ENCODE measurements at regions not wholly inside any gene's neighbourhood (a gene's known extent, or its start where the extent isn't known, plus 50 kb on each side); places are given as distances from the start of the nearest gene placed in this dataset.

DNA sequence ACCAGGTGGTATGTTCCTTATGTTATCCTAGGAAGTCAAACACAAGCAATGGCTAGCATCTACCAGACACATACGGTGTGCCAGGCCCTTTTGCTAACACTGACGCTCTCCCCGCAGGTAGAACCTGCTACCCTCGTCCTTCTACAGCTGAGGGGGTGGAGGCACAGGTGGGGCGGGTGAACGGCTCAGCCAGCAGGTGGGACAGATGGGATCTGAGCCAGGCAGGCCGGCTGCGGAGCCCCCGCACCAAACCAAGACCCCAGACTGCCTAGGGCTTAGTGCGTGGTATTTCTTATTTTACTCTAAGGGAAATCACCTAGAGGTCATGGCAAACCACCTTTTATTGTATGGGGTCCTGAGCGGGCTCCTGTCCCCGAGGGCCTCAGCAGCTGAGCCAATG, 53.9 kb upstream of the PCSK6 start:
- TF ChIP-seq POLR2AphosphoS5 (IDR thresholded peaks at IDR 0.05; ENCODE audit: low read depth, low read length) (no peak), SIN3A (IDR thresholded peaks at IDR 0.05; ENCODE audit: borderline replicate concordance, insufficient read depth, low read length) (no peak), TAF1 (IDR thresholded peaks at IDR 0.05; ENCODE audit: borderline replicate concordance, insufficient read depth, low read length) (no peak), FOXP2 (optimal IDR thresholded peaks at IDR 0.05; ENCODE audit: borderline replicate concordance, extremely low read depth, extremely low read length, insufficient read depth) (no peak)
- TF ChIP-seq, protein P1, sequence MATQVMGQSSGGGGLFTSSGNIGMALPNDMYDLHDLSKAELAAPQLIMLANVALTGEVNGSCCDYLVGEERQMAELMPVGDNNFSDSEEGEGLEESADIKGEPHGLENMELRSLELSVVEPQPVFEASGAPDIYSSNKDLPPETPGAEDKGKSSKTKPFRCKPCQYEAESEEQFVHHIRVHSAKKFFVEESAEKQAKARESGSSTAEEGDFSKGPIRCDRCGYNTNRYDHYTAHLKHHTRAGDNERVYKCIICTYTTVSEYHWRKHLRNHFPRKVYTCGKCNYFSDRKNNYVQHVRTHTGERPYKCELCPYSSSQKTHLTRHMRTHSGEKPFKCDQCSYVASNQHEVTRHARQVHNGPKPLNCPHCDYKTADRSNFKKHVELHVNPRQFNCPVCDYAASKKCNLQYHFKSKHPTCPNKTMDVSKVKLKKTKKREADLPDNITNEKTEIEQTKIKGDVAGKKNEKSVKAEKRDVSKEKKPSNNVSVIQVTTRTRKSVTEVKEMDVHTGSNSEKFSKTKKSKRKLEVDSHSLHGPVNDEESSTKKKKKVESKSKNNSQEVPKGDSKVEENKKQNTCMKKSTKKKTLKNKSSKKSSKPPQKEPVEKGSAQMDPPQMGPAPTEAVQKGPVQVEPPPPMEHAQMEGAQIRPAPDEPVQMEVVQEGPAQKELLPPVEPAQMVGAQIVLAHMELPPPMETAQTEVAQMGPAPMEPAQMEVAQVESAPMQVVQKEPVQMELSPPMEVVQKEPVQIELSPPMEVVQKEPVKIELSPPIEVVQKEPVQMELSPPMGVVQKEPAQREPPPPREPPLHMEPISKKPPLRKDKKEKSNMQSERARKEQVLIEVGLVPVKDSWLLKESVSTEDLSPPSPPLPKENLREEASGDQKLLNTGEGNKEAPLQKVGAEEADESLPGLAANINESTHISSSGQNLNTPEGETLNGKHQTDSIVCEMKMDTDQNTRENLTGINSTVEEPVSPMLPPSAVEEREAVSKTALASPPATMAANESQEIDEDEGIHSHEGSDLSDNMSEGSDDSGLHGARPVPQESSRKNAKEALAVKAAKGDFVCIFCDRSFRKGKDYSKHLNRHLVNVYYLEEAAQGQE (IDR thresholded peaks at IDR 0.05; ENCODE audit: insufficient read depth in 1 of 2, low read depth in 2 of 2, low read length in 2 of 2): no peak

Measured in PFSK-1 (cell line).